Stimulated activated CD8-positive, alpha-beta memory T cell treated with anti-CD3 and anti-CD28 coated beads, Interleukin-2, amount 100 ng/mL, for 48 hours (primary cell): ENCODE measurements at regions not wholly inside any gene's neighbourhood (a gene's known extent, or its start where the extent isn't known, plus 50 kb on each side); places are given as distances from the start of the nearest gene placed in this dataset.

Experiments
- DNase-seq, 2 donors: peaks; one replicate each; pipeline ENCODE4 v3.0.0-alpha.2; 2020; ENCODE audit warnings: low read depth in 2 of 2

- DNase-seq: no peak
These were observed 104.6 kb downstream of the ADSS2 start for GRCh38 chr1:244346972-244347618.

- no peak for DNase-seq
These were observed 103.8 kb downstream of the ADSS2 start for GRCh38 chr1:244347942-244348341.

- no peak for DNase-seq
These were observed 102.6 kb downstream of the ADSS2 start for GRCh38 chr1:244349103-244349531.

- DNase-seq: no peak
These were observed 102.1 kb downstream of the ADSS2 start for GRCh38 chr1:244349581-244350001.

GRCh38 chr1:244350027-244350426, 101.7 kb downstream of the ADSS2 start:
- no peak for DNase-seq

- DNase-seq: no peak
These were observed 99.4 kb downstream of the ADSS2 start for GRCh38 chr1:244352156-244352830.

- DNase-seq: peak in 1 of 2 donors; percentile 8
These were observed 98.1 kb downstream of the ADSS2 start for GRCh38 chr1:244353551-244354091.

GRCh38 chr1:244354810-244355278, 96.9 kb downstream of the ADSS2 start:
- no peak for DNase-seq

GRCh38 chr1:244356376-244356775, 95.3 kb downstream of the ADSS2 start:
- DNase-seq: no peak
